GM12892 (cell line): ENCODE measurements at regions not wholly inside any gene's neighbourhood (a gene's known extent, or its start where the extent isn't known, plus 50 kb on each side); places are given as distances from the start of the nearest gene placed in this dataset.

Experiments used
- DNase-seq: peaks from one replicate; pipeline ENCODE4 v3.0.0; 2011; ENCODE audit not compliant: insufficient read length
- FAIRE-seq: peaks from 2 replicates; lab custom pipeline; 2011; peaks lifted over from hg19 to GRCh38; lab: Jason Lieb, UNC
- POLR2A ChIP-seq: IDR thresholded peaks from 2 replicates; pipeline ENCODE4 v1.6.1; 2011; ENCODE audit warnings: low read depth, low read length, control low read depth
- POLR2AphosphoS5 ChIP-seq: IDR thresholded peaks from 2 replicates; pipeline ENCODE4 v1.6.1; 2011; ENCODE audit warnings: low read depth, low read length, control low read depth
- TAF1 ChIP-seq: IDR thresholded peaks from 2 replicates; pipeline ENCODE4 v1.6.1; 2011; ENCODE audit warnings: low read depth, mild to moderate bottlenecking, control low read depth, low read length, borderline replicate concordance

- DNase-seq (no peak), FAIRE-seq (no peak)
Observed at GRCh38 chr20:53718142-53719021, 124.7 kb upstream of the ZNF217 start.

GRCh38 chr20:53716395-53716794 is 122.8 kb upstream of the ZNF217 start:
- no peak for FAIRE-seq
- DNase-seq: no peak
- TF ChIP-seq POLR2A: no peak

More at GRCh38 chr20:53718142-53719021, 124.7 kb upstream of the ZNF217 start:
- TF ChIP-seq POLR2A (no peak), TAF1 (no peak), POLR2AphosphoS5 (no peak)

DNA sequence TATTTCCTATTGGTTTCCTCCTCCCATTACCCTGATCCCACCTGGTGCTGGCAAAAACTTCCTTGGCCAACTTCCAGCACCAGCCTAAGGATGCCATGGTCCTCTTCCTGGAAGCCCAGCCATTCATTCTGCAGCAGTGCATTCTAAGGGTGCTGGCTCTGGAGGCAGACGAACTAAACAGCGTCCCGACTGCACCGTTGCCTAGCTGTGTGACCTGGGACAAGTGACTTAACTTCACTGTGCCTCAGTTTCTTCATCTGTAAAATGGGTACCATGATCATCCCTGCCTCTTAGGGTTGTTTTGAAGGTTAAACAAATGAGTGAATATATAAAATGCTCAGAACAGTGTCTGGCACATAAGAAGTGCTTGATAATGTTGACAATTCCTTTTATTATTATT is 120.9 kb upstream of the ZNF217 start:
- TF ChIP-seq TAF1 (no peak), POLR2AphosphoS5 (no peak)
- FAIRE-seq (no peak), DNase-seq (no peak)

GRCh38 chr20:53713328-53714056 is 119.9 kb upstream of the ZNF217 start:
- no peak for FAIRE-seq
- TF ChIP-seq POLR2AphosphoS5 (no peak), POLR2A (no peak), TAF1 (no peak)
- no peak for DNase-seq

GRCh38 chr20:53712212-53712977 is 118.8 kb upstream of the ZNF217 start:
- TF ChIP-seq TAF1: no peak
- no peak for TF ChIP-seq POLR2AphosphoS5
- no peak for TF ChIP-seq POLR2A
- no peak for FAIRE-seq
- DNase-seq: no peak

DNA sequence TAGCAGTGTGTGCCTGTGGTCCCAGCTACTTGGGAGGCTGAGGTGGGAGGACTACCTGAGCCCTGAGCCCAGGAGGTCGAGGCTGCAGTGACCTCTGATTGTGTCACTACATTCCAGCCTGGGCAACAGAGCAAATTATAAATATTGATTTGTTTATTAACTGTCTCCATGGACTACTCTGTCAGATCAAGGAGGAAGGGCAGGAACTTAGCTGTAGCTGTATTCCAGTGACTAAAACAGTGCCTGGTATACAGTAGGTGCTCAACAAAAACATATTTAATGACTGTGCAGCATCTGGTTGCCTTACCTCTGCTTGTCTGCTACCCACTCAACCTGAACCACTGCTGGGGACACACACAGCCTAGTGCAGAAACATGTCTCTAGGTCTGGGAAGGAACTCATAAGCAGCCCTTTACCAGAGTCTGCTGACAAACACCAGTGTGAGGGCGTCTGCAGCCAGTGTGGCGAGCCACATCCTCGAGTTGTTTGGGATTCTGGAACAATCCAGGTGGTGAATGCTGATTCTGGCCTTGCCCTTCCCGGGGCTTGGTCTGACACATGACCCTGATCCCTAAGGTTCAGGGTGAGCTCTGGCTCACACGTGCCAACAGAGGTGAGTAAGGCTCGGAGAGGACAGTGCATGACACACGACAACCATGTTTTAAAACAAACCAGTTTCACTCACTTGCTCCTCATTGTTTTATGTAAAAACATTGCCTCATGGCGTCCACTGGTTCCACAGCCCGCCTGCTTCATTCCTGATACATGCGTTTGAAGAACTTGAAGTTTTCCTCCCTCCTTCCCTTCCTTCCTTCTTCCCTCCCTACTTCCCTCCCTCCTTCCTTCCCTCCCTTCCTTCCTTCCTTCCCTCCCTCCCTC is 117.9 kb upstream of the ZNF217 start:
- TF ChIP-seq POLR2AphosphoS5: no peak
- TF ChIP-seq TAF1: no peak
- no peak for TF ChIP-seq POLR2A
- DNase-seq (no peak), FAIRE-seq (no peak)

DNA sequence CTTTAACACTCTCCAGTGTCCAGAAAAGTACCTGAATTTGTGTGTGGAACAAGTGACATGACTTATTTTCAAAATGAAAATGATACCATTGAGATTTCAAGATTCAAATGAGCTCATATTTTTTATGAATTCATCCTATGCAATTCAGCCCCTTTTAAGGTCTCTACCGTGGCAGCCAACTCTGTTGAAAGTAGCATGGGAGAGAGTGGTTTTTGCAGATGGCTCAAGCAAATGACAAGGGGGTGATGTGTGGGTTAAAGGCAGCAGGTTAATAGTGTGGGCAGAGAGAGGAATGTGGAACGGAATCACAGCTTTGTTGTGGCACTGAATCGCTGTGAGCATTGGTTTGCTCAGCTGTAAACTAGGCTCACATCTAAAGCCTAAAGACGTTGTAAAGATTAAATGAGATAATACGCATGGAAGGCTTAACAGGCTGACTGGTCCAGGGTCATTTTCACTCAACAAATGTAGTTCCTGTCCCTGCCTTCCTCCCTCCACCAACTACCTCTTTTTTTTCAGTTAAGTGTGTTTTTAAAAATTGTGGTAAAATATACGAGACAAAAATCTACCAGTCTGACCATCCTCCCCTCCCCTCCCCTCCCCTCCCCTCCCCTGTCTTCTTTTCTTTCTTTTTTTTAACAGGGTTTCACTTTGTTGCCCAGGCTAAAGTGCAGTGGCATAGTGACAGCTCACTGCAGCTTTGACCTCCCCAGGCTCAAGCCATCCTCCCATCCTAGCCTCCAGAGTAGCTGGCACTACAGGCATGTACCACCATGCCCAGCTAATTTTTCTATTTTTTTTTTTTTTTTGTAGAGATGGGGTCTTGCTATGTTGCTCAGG is 114.7 kb upstream of the ZNF217 start:
- FAIRE-seq (peak; percentile 73), DNase-seq (no peak)
- TF ChIP-seq POLR2AphosphoS5 (no peak), TAF1 (no peak), POLR2A (no peak; the same call in 1 of the 2 replicates)

- TF ChIP-seq TAF1 (no peak), POLR2A (0 out of 2 replicates have a peak, but pooled peaks have one; percentile 14), POLR2AphosphoS5 (no peak)
- DNase-seq (no peak), FAIRE-seq (peak; percentile 14)
Observed at GRCh38 chr20:53707371-53708055, 113.9 kb upstream of the ZNF217 start.
